ENCODE measurements at regions not wholly inside any gene's neighbourhood (a gene's known extent, or its start where the extent isn't known, plus 50 kb on each side); places are given as distances from the start of the nearest gene placed in this dataset.

- no peaks in the 10 kb centered on the region for H3K9me2 ChIP-seq (replicated peaks; ENCODE audit: low read length)
- POLR2A ChIA-PET (ENCODE audit: unreplicated experiment), result no interaction called here
- DNase-seq, result no peak
- H3K27me3 ChIP-seq (ENCODE audit: low read length), result no peaks in the 10 kb centered on the region
- no peak for TF ChIP-seq EZH2phosphoT487 (IDR thresholded peaks at IDR 0.05; ENCODE audit: borderline replicate concordance, low read length)
- TF ChIP-seq, protein P1, sequence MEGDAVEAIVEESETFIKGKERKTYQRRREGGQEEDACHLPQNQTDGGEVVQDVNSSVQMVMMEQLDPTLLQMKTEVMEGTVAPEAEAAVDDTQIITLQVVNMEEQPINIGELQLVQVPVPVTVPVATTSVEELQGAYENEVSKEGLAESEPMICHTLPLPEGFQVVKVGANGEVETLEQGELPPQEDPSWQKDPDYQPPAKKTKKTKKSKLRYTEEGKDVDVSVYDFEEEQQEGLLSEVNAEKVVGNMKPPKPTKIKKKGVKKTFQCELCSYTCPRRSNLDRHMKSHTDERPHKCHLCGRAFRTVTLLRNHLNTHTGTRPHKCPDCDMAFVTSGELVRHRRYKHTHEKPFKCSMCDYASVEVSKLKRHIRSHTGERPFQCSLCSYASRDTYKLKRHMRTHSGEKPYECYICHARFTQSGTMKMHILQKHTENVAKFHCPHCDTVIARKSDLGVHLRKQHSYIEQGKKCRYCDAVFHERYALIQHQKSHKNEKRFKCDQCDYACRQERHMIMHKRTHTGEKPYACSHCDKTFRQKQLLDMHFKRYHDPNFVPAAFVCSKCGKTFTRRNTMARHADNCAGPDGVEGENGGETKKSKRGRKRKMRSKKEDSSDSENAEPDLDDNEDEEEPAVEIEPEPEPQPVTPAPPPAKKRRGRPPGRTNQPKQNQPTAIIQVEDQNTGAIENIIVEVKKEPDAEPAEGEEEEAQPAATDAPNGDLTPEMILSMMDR (conservative IDR thresholded peaks at IDR 0.05; ENCODE audit: low read depth, low read length), result no peak
- TF ChIP-seq EZH2 (IDR thresholded peaks at IDR 0.05; ENCODE audit: low read length, unreplicated experiment), result no peak
- no peaks in the 10 kb centered on the region for H3F3A ChIP-seq (ENCODE audit: low read length, unreplicated experiment)
- H2AFZ ChIP-seq (ENCODE audit: low read length), result no peak overlapping the region
- H3K4me3 ChIP-seq (ENCODE audit: low read length), result no peak overlapping the region
- H4K20me1 ChIP-seq (ENCODE audit: low read length), result no peaks in the 10 kb centered on the region
- intact Hi-C loops (cut with micrococcal nuclease), result no loop called here
- H3K9ac ChIP-seq (ENCODE audit: low read length), result no peak overlapping the region
- no peaks in the 10 kb centered on the region for H3K9me3 ChIP-seq (ENCODE audit: low read length)
- ATAC-seq, result no peak
- no peaks in the 10 kb centered on the region for H3K36me3 ChIP-seq (ENCODE audit: low read depth, low read length)
- H3K4me2 ChIP-seq (ENCODE audit: low read length), result no peak overlapping the region
- no peaks in the 10 kb centered on the region for H3K79me2 ChIP-seq (ENCODE audit: low read length)
- H3K4me1 ChIP-seq (ENCODE audit: insufficient read depth, low read length), result no peaks in the 10 kb centered on the region
- CTCF ChIA-PET, result no interaction called here
- BruUV-seq (replicated peaks), result no TSS peak
- no peak overlapping the region for H3K27ac ChIP-seq (ENCODE audit: low read length)
These were observed 197.0 kb downstream of the SQOR start for GRCh38 chr15:45831787-45832186.

DNA sequence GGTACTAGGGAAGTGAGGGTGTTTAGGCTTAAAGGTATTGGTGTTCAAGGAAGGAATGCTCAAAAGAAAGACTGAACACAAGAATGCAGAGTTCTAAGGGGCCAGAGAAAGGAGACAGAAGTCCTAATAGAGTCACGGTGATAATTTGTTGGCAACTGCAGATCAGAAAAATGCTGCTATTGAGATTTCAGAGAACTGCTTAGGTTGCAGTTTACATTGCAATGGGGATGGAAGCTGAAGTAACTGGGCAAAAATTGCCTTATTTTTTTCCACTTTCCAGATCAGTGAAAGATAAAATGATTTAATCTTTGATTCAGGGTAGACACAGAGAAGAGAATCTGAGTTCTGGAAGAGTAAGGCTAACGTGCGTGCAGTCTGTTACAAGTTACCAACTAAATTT is 199.8 kb downstream of the SQOR start:
- H3K9me2 ChIP-seq (replicated peaks; ENCODE audit: low read length), result no peaks in the 10 kb centered on the region
- intact Hi-C loops (cut with micrococcal nuclease), result no loop called here
- H3K36me3 ChIP-seq (ENCODE audit: low read depth, low read length), result no peaks in the 10 kb centered on the region
- H3K4me2 ChIP-seq (ENCODE audit: low read length), result no peak overlapping the region
- no peaks in the 10 kb centered on the region for H4K20me1 ChIP-seq (ENCODE audit: low read length)
- H3K4me3 ChIP-seq (ENCODE audit: low read length), result no peak overlapping the region
- no peaks in the 10 kb centered on the region for H3K79me2 ChIP-seq (ENCODE audit: low read length)
- no peaks in the 10 kb centered on the region for H3F3A ChIP-seq (ENCODE audit: low read length, unreplicated experiment)
- ATAC-seq (no peak), DNase-seq (no peak)
- H3K27ac ChIP-seq (ENCODE audit: low read length), result no peak overlapping the region
- BruUV-seq (replicated peaks), result no TSS peak
- H3K9ac ChIP-seq (ENCODE audit: low read length), result no peak overlapping the region
- no peak for TF ChIP-seq EZH2phosphoT487 (IDR thresholded peaks at IDR 0.05; ENCODE audit: borderline replicate concordance, low read length)
- no peak for TF ChIP-seq EZH2 (IDR thresholded peaks at IDR 0.05; ENCODE audit: low read length, unreplicated experiment)
- TF ChIP-seq, protein P1 (conservative IDR thresholded peaks at IDR 0.05; ENCODE audit: low read depth, low read length), result no peak
- CTCF ChIA-PET, result no interaction called here
- no peaks in the 10 kb centered on the region for H3K9me3 ChIP-seq (ENCODE audit: low read length)
- POLR2A ChIA-PET (ENCODE audit: unreplicated experiment), result no interaction called here
- H3K4me1 ChIP-seq (ENCODE audit: insufficient read depth, low read length), result no peaks in the 10 kb centered on the region
- no peak overlapping the region for H2AFZ ChIP-seq (ENCODE audit: low read length)
- no peaks in the 10 kb centered on the region for H3K27me3 ChIP-seq (ENCODE audit: low read length)

GRCh38 chr15:45842151-45842550 is 207.3 kb downstream of the SQOR start:
- no peak overlapping the region for H3K9ac ChIP-seq (ENCODE audit: low read length)
- no peak overlapping the region for H3K4me3 ChIP-seq (ENCODE audit: low read length)
- no peaks in the 10 kb centered on the region for H3K9me3 ChIP-seq (ENCODE audit: low read length)
- TF ChIP-seq, protein P1 (conservative IDR thresholded peaks at IDR 0.05; ENCODE audit: low read depth, low read length), result no peak
- TF ChIP-seq EZH2 (IDR thresholded peaks at IDR 0.05; ENCODE audit: low read length, unreplicated experiment), result no peak
- TF ChIP-seq EZH2phosphoT487 (IDR thresholded peaks at IDR 0.05; ENCODE audit: borderline replicate concordance, low read length), result no peak
- H3K79me2 ChIP-seq (ENCODE audit: low read length), result no peaks in the 10 kb centered on the region
- ChIA-PET POLR2A (ENCODE audit: unreplicated experiment) (interaction anchor here (0.6 kb wide), 1 partner anchor 16 kb away, joined by 4 read pairs; no protein-coding TSS in a partner anchor), CTCF (no interaction called here)
- BruUV-seq (replicated peaks), result no TSS peak
- DNase-seq, result no peak
- H3K4me1 ChIP-seq (ENCODE audit: insufficient read depth, low read length), result no peaks in the 10 kb centered on the region
- ATAC-seq, result no peak
- no peaks in the 10 kb centered on the region for H4K20me1 ChIP-seq (ENCODE audit: low read length)
- H3F3A ChIP-seq (ENCODE audit: low read length, unreplicated experiment), result no peaks in the 10 kb centered on the region
- intact Hi-C loops (cut with micrococcal nuclease), result no loop called here
- H3K27me3 ChIP-seq (ENCODE audit: low read length), result no peaks in the 10 kb centered on the region
- H3K36me3 ChIP-seq (ENCODE audit: low read depth, low read length), result no peaks in the 10 kb centered on the region
- H2AFZ ChIP-seq (ENCODE audit: low read length), result no peak overlapping the region
- no peak overlapping the region for H3K27ac ChIP-seq (ENCODE audit: low read length)
- no peak overlapping the region for H3K4me2 ChIP-seq (ENCODE audit: low read length)
- H3K9me2 ChIP-seq (replicated peaks; ENCODE audit: low read length), result no peaks in the 10 kb centered on the region

All from PC-3 (cell line).